ENCODE measurements at regions not wholly inside any gene's neighbourhood (a gene's known extent, or its start where the extent isn't known, plus 50 kb on each side); places are given as distances from the start of the nearest gene placed in this dataset.

DNA sequence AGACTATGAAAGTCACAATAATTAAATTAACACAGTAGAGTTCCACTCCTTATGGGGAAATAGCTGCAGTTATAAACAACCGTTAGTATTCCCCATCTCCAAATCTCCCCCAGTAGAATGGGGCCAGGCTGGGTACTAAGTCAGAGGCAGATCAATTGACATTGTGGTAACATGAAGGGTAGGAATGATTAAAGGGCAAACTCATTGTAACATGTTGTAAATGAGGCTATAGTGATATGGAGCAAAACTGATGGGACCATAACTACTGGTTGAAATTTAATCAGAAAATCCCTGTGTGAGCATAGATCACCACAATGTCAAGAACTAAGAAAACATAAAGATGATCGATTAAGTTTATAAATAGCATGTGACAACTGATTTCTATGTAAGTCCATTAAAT, 231.9 kb upstream of the NLGN4Y start:
- CTCF ChIA-PET: no interaction called here
- DNase-seq (ENCODE audit: low read depth, low spot score): no peak
- Histone ChIP-seq H3K9ac (replicated peaks; ENCODE audit: extremely low read depth, insufficient read depth, low read length) (no peak overlapping the region), H2AFZ (ENCODE audit: low read depth, low read length) (no peak overlapping the region), H3K36me3 (ENCODE audit: control insufficient read depth in 2 of 2, extremely low read depth in 1 of 2, insufficient read depth in 2 of 2, low read length in 2 of 2) (no peaks in the 10 kb centered on the region), H3K27ac (ENCODE audit: insufficient read depth, low read depth, low read length) (no peak overlapping the region), H3K27me3 (ENCODE audit: control insufficient read depth in 2 of 2, insufficient read depth in 2 of 2, low read length in 2 of 2) (no peaks in the 10 kb centered on the region), H3K9me1 (replicated peaks; ENCODE audit: control insufficient read depth, extremely low read depth, insufficient read depth, low read length) (no peaks in the 10 kb centered on the region), H3K4me1 (ENCODE audit: control insufficient read depth, extremely low read depth, insufficient read depth, low read length) (no peaks in the 10 kb centered on the region), H3K4me3 (replicated peaks in 1 of 3; ENCODE audit: insufficient read depth in 1 of 3, low read depth in 1 of 3, low read length in 3 of 3) (no peak overlapping the region), H3K79me2 (ENCODE audit: control insufficient read depth, insufficient read depth, low read length) (no peaks in the 10 kb centered on the region), H3K4me2 (ENCODE audit: insufficient read depth, low read length) (no peak overlapping the region), H4K20me1 (replicated peaks; ENCODE audit: control insufficient read depth, extremely low read depth, insufficient read depth, low read length) (no peaks in the 10 kb centered on the region), H3K9me3 (replicated peaks; ENCODE audit: control insufficient read depth, insufficient read depth, low read length) (no peaks in the 10 kb centered on the region)
- POLR2A ChIA-PET: no interaction called here
- intact Hi-C loops (cut with micrococcal nuclease): no loop called here
- dilution Hi-C loops (cut with MboI; ENCODE audit: extremely low pct_ligation_motif_present, low sequenced_read_pairs): no loop called here
- no TSS peak for BruUV-seq (replicated peaks)
- no peak for FAIRE-seq
- TF ChIP-seq GATA2 (IDR thresholded peaks at IDR 0.05; ENCODE audit: insufficient read depth, insufficient read length, low read depth, low read length) (no peak), POLR2A (IDR thresholded peaks at IDR 0.05; ENCODE audit: low read depth, low read length) (no peak), MYC (IDR thresholded peaks at IDR 0.05; ENCODE audit: low read depth, low read length) (no peak), FOS (IDR thresholded peaks at IDR 0.05; ENCODE audit: borderline replicate concordance, insufficient read depth, low read length) (no peak), JUN (IDR thresholded peaks at IDR 0.05; ENCODE audit: borderline replicate concordance, insufficient read depth, insufficient read length, low read depth) (no peak), EZH2 (IDR thresholded peaks at IDR 0.05; ENCODE audit: borderline replicate concordance, low read depth, low read length, severe bottlenecking) (no peak), POLR2AphosphoS5 (IDR thresholded peaks at IDR 0.05; ENCODE audit: insufficient read depth, low read depth, low read length) (no peak)
- TF ChIP-seq, protein P1, sequence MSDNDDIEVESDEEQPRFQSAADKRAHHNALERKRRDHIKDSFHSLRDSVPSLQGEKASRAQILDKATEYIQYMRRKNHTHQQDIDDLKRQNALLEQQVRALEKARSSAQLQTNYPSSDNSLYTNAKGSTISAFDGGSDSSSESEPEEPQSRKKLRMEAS (IDR thresholded peaks at IDR 0.05; ENCODE audit: insufficient read depth, insufficient read length): no peak
- TF ChIP-seq, protein P2, sequence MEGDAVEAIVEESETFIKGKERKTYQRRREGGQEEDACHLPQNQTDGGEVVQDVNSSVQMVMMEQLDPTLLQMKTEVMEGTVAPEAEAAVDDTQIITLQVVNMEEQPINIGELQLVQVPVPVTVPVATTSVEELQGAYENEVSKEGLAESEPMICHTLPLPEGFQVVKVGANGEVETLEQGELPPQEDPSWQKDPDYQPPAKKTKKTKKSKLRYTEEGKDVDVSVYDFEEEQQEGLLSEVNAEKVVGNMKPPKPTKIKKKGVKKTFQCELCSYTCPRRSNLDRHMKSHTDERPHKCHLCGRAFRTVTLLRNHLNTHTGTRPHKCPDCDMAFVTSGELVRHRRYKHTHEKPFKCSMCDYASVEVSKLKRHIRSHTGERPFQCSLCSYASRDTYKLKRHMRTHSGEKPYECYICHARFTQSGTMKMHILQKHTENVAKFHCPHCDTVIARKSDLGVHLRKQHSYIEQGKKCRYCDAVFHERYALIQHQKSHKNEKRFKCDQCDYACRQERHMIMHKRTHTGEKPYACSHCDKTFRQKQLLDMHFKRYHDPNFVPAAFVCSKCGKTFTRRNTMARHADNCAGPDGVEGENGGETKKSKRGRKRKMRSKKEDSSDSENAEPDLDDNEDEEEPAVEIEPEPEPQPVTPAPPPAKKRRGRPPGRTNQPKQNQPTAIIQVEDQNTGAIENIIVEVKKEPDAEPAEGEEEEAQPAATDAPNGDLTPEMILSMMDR (IDR thresholded peaks at IDR 0.05; ENCODE audit: extremely low read depth in 1 of 2, insufficient read depth in 1 of 2, low read depth in 1 of 2, low read length in 2 of 2): no peak

All from endothelial cell of umbilical vein (primary cell).